ENCODE measurements at regions not wholly inside any gene's neighbourhood (a gene's known extent, or its start where the extent isn't known, plus 50 kb on each side); places are given as distances from the start of the nearest gene placed in this dataset.

- TF ChIP-seq CTCF (conservative IDR thresholded peaks at IDR 0.05 in 1 of 2, IDR thresholded peaks at IDR 0.05 in 1 of 2; ENCODE audit: low read depth in 1 of 2, low read length in 2 of 2): no peak
- TF ChIP-seq EZH2 (IDR thresholded peaks at IDR 0.05; ENCODE audit: low read length, missing control alignments): no peak
These were observed 431.9 kb downstream of the DMAC1 start for GRCh38 chr9:7367726-7368125.

All from fibroblast of lung (primary cell).